DND-41 (cell line): ENCODE measurements at regions not wholly inside any gene's neighbourhood (a gene's known extent, or its start where the extent isn't known, plus 50 kb on each side); places are given as distances from the start of the nearest gene placed in this dataset.
"Not testable (repeated sequence)": the region's sequence is repeated elsewhere in the genome, so short reads cannot be mapped to it uniquely, and the experiment has no call there.

Experiments
- ATAC-seq: fragments of 200-7000 bp; cut with Tn5 transposase; 3 replicates; pipeline ENCODE4 v1.9.1; 2021; ENCODE audit warnings: low read depth; ENCODE audit not compliant: insufficient read depth
- DNase-seq: peaks from one replicate; pipeline ENCODE4 v3.0.0-alpha.2; 2020
- H2AFZ ChIP-seq: 2 replicates; pipeline ENCODE4 v1.6.0; 2012; ENCODE audit warnings: low read depth, low read length
- H3K27ac ChIP-seq: 2 replicates; pipeline ENCODE4 v1.5.1; 2012; ENCODE audit warnings: low read length, inconsistent platforms
- H3K27me3 ChIP-seq: fragments of 200-600 bp; sonication (generic); 2 replicates; pipeline ENCODE4 v1.6.0; 2012; ENCODE audit warnings: low read length, mild to moderate bottlenecking, inconsistent platforms; ENCODE audit not compliant: insufficient read depth, poor library complexity
- H3K36me3 ChIP-seq: 2 replicates; pipeline ENCODE4 v1.5.1; 2012; ENCODE audit warnings: low read length, inconsistent platforms; ENCODE audit not compliant: insufficient read depth
- H3K4me1 ChIP-seq: 2 replicates; pipeline ENCODE4 v1.5.1; 2012; ENCODE audit warnings: mild to moderate bottlenecking, low read length; ENCODE audit not compliant: insufficient read depth
- H3K4me2 ChIP-seq: 2 replicates; pipeline ENCODE4 v1.6.0; 2012; ENCODE audit warnings: mild to moderate bottlenecking, moderate library complexity, low read length, inconsistent platforms; ENCODE audit not compliant: insufficient read depth
- H3K4me3 ChIP-seq, 2 experiments: fragments of 200-600 bp in 1 of 2; shearing (Covaris generic) in 1 of 2; 2 replicates each; pipeline ENCODE4 v1.5.1; 2012 to 2016; ENCODE audit warnings: inconsistent platforms in 2 of 2, low read length in 2 of 2, mild to moderate bottlenecking in 2 of 2, low read depth in 1 of 2, moderate library complexity in 1 of 2
- H3K79me2 ChIP-seq: 2 replicates; pipeline ENCODE4 v1.6.0; 2012; ENCODE audit warnings: low read length, inconsistent platforms; ENCODE audit not compliant: insufficient read depth
- H3K9ac ChIP-seq: 2 replicates; pipeline ENCODE4 v1.6.0; 2012; ENCODE audit warnings: low read depth, mild to moderate bottlenecking, inconsistent platforms, low read length, moderate library complexity
- H3K9me3 ChIP-seq: 2 replicates; pipeline ENCODE4 v1.5.1; 2012; ENCODE audit warnings: low read length, moderate library complexity, mild to moderate bottlenecking, inconsistent platforms; ENCODE audit not compliant: insufficient read depth, severe bottlenecking
- H4K20me1 ChIP-seq: 2 replicates; pipeline ENCODE4 v1.6.0; 2012; ENCODE audit warnings: low read length; ENCODE audit not compliant: insufficient read depth
- CTCF ChIP-seq: IDR thresholded peaks from 2 replicates; pipeline ENCODE4 v1.5.1; 2012; ENCODE audit warnings: borderline replicate concordance, low read length, moderate library complexity, mild to moderate bottlenecking; ENCODE audit not compliant: poor library complexity, severe bottlenecking; ENCODE audit errors: extremely low read depth
- EZH2 ChIP-seq: IDR thresholded peaks from 3 replicates; pipeline ENCODE4 v1.6.1; 2012; ENCODE audit warnings: borderline replicate concordance, low read depth, mild to moderate bottlenecking, moderate library complexity, low read length, inconsistent platforms; ENCODE audit not compliant: severe bottlenecking

- Histone ChIP-seq H3K27me3 (no peaks in the 10 kb centered on the region), H3K27ac (no peak overlapping the region), H3K9ac (no peak overlapping the region), H4K20me1 (no peaks in the 10 kb centered on the region), H3K36me3 (no peaks in the 10 kb centered on the region), H3K9me3 (no peaks in the 10 kb centered on the region), H3K4me1 (no peaks in the 10 kb centered on the region), H3K79me2 (no peaks in the 10 kb centered on the region), H2AFZ (no peak overlapping the region), H3K4me2 (no peak overlapping the region), H3K4me3 (no peak overlapping the region)
- no peak for TF ChIP-seq CTCF
- TF ChIP-seq EZH2: no peak
- ATAC-seq: no peak
- DNase-seq: no peak
Observed at GRCh38 chr20:26243731-26244130, 547.1 kb upstream of the ZNF337 start.

- not testable (repeated sequence) for DNase-seq, H3K9me3 ChIP-seq, H2AFZ ChIP-seq, ATAC-seq, H3K27ac ChIP-seq, H3K4me2 ChIP-seq, H3K27me3 ChIP-seq, H4K20me1 ChIP-seq, H3K79me2 ChIP-seq, H3K9ac ChIP-seq, H3K36me3 ChIP-seq, H3K4me3 ChIP-seq, H3K4me1 ChIP-seq
Observed at GRCh38 chr20:26220609-26221008, 524.0 kb upstream of the ZNF337 start.

- not testable (repeated sequence) for ATAC-seq, H3K79me2 ChIP-seq, H4K20me1 ChIP-seq, H3K36me3 ChIP-seq, H3K4me1 ChIP-seq, H3K4me2 ChIP-seq, H3K4me3 ChIP-seq, DNase-seq, H3K9ac ChIP-seq, H3K9me3 ChIP-seq, H2AFZ ChIP-seq, H3K27ac ChIP-seq, H3K27me3 ChIP-seq
Observed at GRCh38 chr20:26219546-26219945, 522.9 kb upstream of the ZNF337 start.

GRCh38 chr20:26218301-26218700, 521.6 kb upstream of the ZNF337 start:
- ATAC-seq: no peak
- Histone ChIP-seq H3K36me3 (no peaks in the 10 kb centered on the region), H4K20me1 (no peaks in the 10 kb centered on the region), H3K79me2 (no peaks in the 10 kb centered on the region), H3K4me3 (no peak overlapping the region), H3K4me1 (no peaks in the 10 kb centered on the region), H3K27ac (no peak overlapping the region), H3K27me3 (no peaks in the 10 kb centered on the region), H3K9me3 (no peaks in the 10 kb centered on the region), H3K4me2 (no peak overlapping the region), H3K9ac (no peak overlapping the region), H2AFZ (no peak overlapping the region)
- TF ChIP-seq EZH2 (no peak), CTCF (no peak)
- no peak for DNase-seq
